K562 (cell line): ENCODE measurements at regions not wholly inside any gene's neighbourhood (a gene's known extent, or its start where the extent isn't known, plus 50 kb on each side); places are given as distances from the start of the nearest gene placed in this dataset.

Source experiments
- ATAC-seq: fragments of 200-7000 bp; cut with Tn5 transposase; 3 replicates; pipeline ENCODE4 v1.9.1; 2020; ENCODE audit warnings: moderate library complexity
- BruUV-seq: library from RNA; stranded (reverse); fragments of 400-500 nt; replicated peaks from 2 replicates; lab custom pipeline; 2021; lab: Mats Ljungman, UMichigan
- CTCF ChIA-PET: fragments of 300-600 bp; formaldehyde crosslinking; extraction: SDS; loops from one replicate; lab custom pipeline; 2021; ENCODE audit warnings: low intra/inter-chr PET ratio; lab: Yijun Ruan, JAX
- POLR2A ChIA-PET: fragments of 300-600, 350-650 bp; sonication (Branson Sonifier 250); formaldehyde crosslinking; extraction: SDS; loops from one replicate; lab custom pipeline; 2021; ENCODE audit warnings: antibody characterized with exemption, inconsistent platforms; lab: Yijun Ruan, JAX
- DNase-seq, 4 experiments: peaks; one replicate each; pipeline versions ENCODE4 v3.0.0 to v3.0.0-alpha.2; 2011 to 2018; ENCODE audit warnings: low spot score in 3 of 4, mixed read lengths in 3 of 4; ENCODE audit errors: extremely low read depth in 1 of 4
- FAIRE-seq: peaks from 2 replicates; lab custom pipeline; 2011; peaks lifted over from hg19 to GRCh38; lab: Jason Lieb, UNC
- H2AFZ ChIP-seq: 2 replicates; pipeline ENCODE4 v1.6.0; 2011; ENCODE audit warnings: low read depth, low read length, control low read depth, inconsistent platforms
- H3K27ac ChIP-seq: fragments of 200-600 bp; 3 replicates; pipeline ENCODE4 v1.8.0; 2011; ENCODE audit warnings: low read depth, mild to moderate bottlenecking, control low read depth, inconsistent platforms, low read length, moderate library complexity, mixed read lengths; ENCODE audit errors: extremely low read depth
- H3K27me3 ChIP-seq, 2 experiments: fragments of 300-600 bp in 1 of 2; 2 replicates in 1 of 2; 3 replicates in 1 of 2; pipeline versions ENCODE4 v1.6.0 to v1.8.0; 2011; ENCODE audit warnings: inconsistent platforms in 2 of 2, low read length in 2 of 2, mild to moderate bottlenecking in 1 of 2, mixed read lengths in 1 of 2, moderate library complexity in 1 of 2; ENCODE audit not compliant: control insufficient read depth in 2 of 2, insufficient read depth in 2 of 2
- H3K36me3 ChIP-seq: fragments of 300-600 bp; 3 replicates; pipeline ENCODE4 v1.8.0; 2011; ENCODE audit warnings: mild to moderate bottlenecking, low read length, inconsistent platforms; ENCODE audit not compliant: control insufficient read depth, insufficient read depth
- H3K4me1 ChIP-seq, 2 experiments: fragments of 200-600 bp in 1 of 2; replicated peaks in 1 of 2; 2 replicates in 1 of 2; 3 replicates in 1 of 2; pipeline versions ENCODE4 v1.5.1 to v1.8.0; 2011; ENCODE audit warnings: inconsistent platforms in 2 of 2, low read length in 2 of 2, mild to moderate bottlenecking in 1 of 2, mixed read lengths in 1 of 2, moderate library complexity in 1 of 2; ENCODE audit not compliant: control insufficient read depth in 2 of 2, insufficient read depth in 2 of 2
- H3K4me2 ChIP-seq: 2 replicates; pipeline ENCODE4 v1.6.1; 2011; ENCODE audit warnings: low read length, control low read depth, inconsistent platforms, mixed read lengths; ENCODE audit not compliant: insufficient read depth
- H3K4me3 ChIP-seq: fragments of 200-600 bp; sonication (generic), shearing (Covaris generic); 2 replicates; pipeline ENCODE4 v1.5.1; 2016; ENCODE audit warnings: control low read depth, inconsistent platforms
- H3K79me2 ChIP-seq: fragments of 200-600 bp; 3 replicates; pipeline ENCODE4 v1.8.0; 2011; ENCODE audit warnings: low read length, inconsistent platforms; ENCODE audit not compliant: control insufficient read depth, insufficient read depth
- H3K9ac ChIP-seq, 2 experiments: 2 replicates each; pipeline versions ENCODE4 v1.6.0 to v1.6.1; 2011; ENCODE audit warnings: low read depth in 2 of 2, low read length in 2 of 2, control low read depth in 1 of 2, inconsistent platforms in 1 of 2, mild to moderate bottlenecking in 1 of 2, mixed read lengths in 1 of 2; ENCODE audit not compliant: insufficient read depth in 1 of 2
- H3K9me1 ChIP-seq: one replicate; pipeline ENCODE4 v1.6.0; 2011; ENCODE audit warnings: inconsistent platforms, mild to moderate bottlenecking, low read length, moderate library complexity; ENCODE audit not compliant: control insufficient read depth, insufficient read depth
- H3K9me3 ChIP-seq: replicated peaks from 2 replicates; pipeline ENCODE4 v1.5.1; 2011; ENCODE audit warnings: low read depth, low read length, inconsistent platforms; ENCODE audit not compliant: control insufficient read depth, insufficient read depth
- H4K20me1 ChIP-seq: replicated peaks from 2 replicates; pipeline ENCODE4 v1.6.1; 2011; ENCODE audit warnings: low read length, inconsistent platforms, mixed read lengths; ENCODE audit not compliant: control insufficient read depth, insufficient read depth
- ATF1 ChIP-seq, 2 experiments: fragments of 450-650 bp in 1 of 2; IDR thresholded peaks; 2 replicates each; pipeline ENCODE4 v1.6.1; 2016; ENCODE audit warnings: missing compliant biosample characterization in 1 of 2, missing genetic modification characterization in 1 of 2
- ESRRB ChIP-seq: fragments of 250-450 bp; sonication (Bioruptor Pico); IDR thresholded peaks from 2 replicates; pipeline ENCODE4 v1.5.0; 2020; ENCODE audit warnings: mild to moderate bottlenecking, moderate library complexity, borderline replicate concordance
- FIP1L1 ChIP-seq: fragments of 200-400 bp; formaldehyde crosslinking; IDR thresholded peaks from 2 replicates; pipeline ENCODE4 v1.6.1; 2018; ENCODE audit warnings: mild to moderate bottlenecking, low read depth, low read length; ENCODE audit not compliant: poor library complexity, severe bottlenecking
- GATA2 ChIP-seq: sonication (generic); formaldehyde crosslinking; IDR thresholded peaks from 2 replicates; pipeline ENCODE4 v1.4.0; 2020; ENCODE audit warnings: mild to moderate bottlenecking, missing genetic modification reagents
- KDM4B ChIP-seq, 2 experiments: fragments of 450-650 bp in 1 of 2; sonication (generic) in 1 of 2; IDR thresholded peaks; 2 replicates each; pipeline ENCODE4 v1.6.1; 2016 to 2017; ENCODE audit warnings: borderline replicate concordance in 2 of 2, antibody characterized with exemption in 1 of 2, low read depth in 1 of 2, mild to moderate bottlenecking in 1 of 2
- KLF1 ChIP-seq: fragments of 450-650 bp; IDR thresholded peaks from 2 replicates; pipeline ENCODE4 v1.6.1; 2016; ENCODE audit warnings: missing genetic modification characterization, missing compliant biosample characterization
- KLF6 ChIP-seq: fragments of 250-450 bp; sonication (Bioruptor Pico); IDR thresholded peaks from 2 replicates; pipeline ENCODE4 v1.4.0; 2020; ENCODE audit warnings: mild to moderate bottlenecking, moderate library complexity, borderline replicate concordance
- LEF1 ChIP-seq: fragments of 450-650 bp; IDR thresholded peaks from 2 replicates; pipeline ENCODE4 v1.6.1; 2016; ENCODE audit warnings: mild to moderate bottlenecking
- NFATC3 ChIP-seq: fragments of 450-650 bp; IDR thresholded peaks from 2 replicates; pipeline ENCODE4 v1.6.1; 2017; ENCODE audit warnings: mild to moderate bottlenecking
- NONO ChIP-seq, 2 experiments: fragments of 200-400 bp in 1 of 2; fragments of 450-650 bp in 1 of 2; formaldehyde crosslinking in 1 of 2; IDR thresholded peaks; 2 replicates each; pipeline ENCODE4 v1.6.1; 2017; ENCODE audit warnings: low read depth in 2 of 2, mild to moderate bottlenecking in 2 of 2, moderate library complexity in 2 of 2, low read length in 1 of 2
- SMAD3 ChIP-seq: fragments of 450-650 bp; formaldehyde crosslinking; conservative IDR thresholded peaks from 2 replicates; pipeline ENCODE4 v1.4.0; 2020; ENCODE audit warnings: mild to moderate bottlenecking
- TBL1XR1 ChIP-seq, 2 experiments: IDR thresholded peaks; 2 replicates each; pipeline ENCODE4 v1.6.1; 2012; ENCODE audit warnings: improper control_type of control experiment in 2 of 2, low read length in 2 of 2, mild to moderate bottlenecking in 1 of 2
- TFAM ChIP-seq: fragments of 250-450 bp; sonication (Bioruptor Pico); conservative IDR thresholded peaks from 2 replicates; pipeline ENCODE4 v1.5.0; 2021; ENCODE audit warnings: mild to moderate bottlenecking, moderate library complexity
- ZNF408 ChIP-seq: fragments of 250-450 bp; sonication (Bioruptor Pico); IDR thresholded peaks from 2 replicates; pipeline ENCODE4 v1.4.0; 2020; ENCODE audit warnings: low read depth, mild to moderate bottlenecking, moderate library complexity
- ZNF79 ChIP-seq: fragments of 250-450 bp; sonication (Bioruptor Pico); IDR thresholded peaks from 2 replicates; pipeline ENCODE4 v1.4.0; 2020; ENCODE audit warnings: low read depth, mild to moderate bottlenecking, moderate library complexity
- WGBS: fragments of 100-300 bp; shearing (Covaris generic); methylation state at CpG from one replicate; pipeline ENCODE4 v1.1.6; 2016; ENCODE audit warnings: low coverage, mixed read lengths; ENCODE audit not compliant: insufficient coverage; ENCODE audit errors: missing lambda C conversion rate; 5-methylcytosine and 5-hydroxymethylcytosine counted together
- in situ Hi-C: fragments of 300-500 bp; cut with MboI; formaldehyde crosslinking; loops from 4 replicates; pipeline ENCODE4 v1.15.0; 2018; ENCODE audit warnings: inconsistent platforms, mixed read lengths
- intact Hi-C: fragments of 100-400 bp; cut with micrococcal nuclease; formaldehyde crosslinking; loops from 2 replicates; pipeline ENCODE4 v1.14.2; 2022
- TF ChIP-seq, protein P1 (sequence below): fragments of 250-450 bp; sonication (Bioruptor Pico); IDR thresholded peaks from 2 replicates; pipeline ENCODE4 v1.4.0; 2020; ENCODE audit warnings: mild to moderate bottlenecking
- TF ChIP-seq, protein P2 (sequence below): fragments of 450-650 bp; conservative IDR thresholded peaks from 2 replicates; pipeline ENCODE4 v1.6.1; 2016; ENCODE audit warnings: missing genetic modification characterization, low read depth, mild to moderate bottlenecking, missing compliant biosample characterization, moderate library complexity
- TF ChIP-seq, protein P3 (sequence below): fragments of 250-450 bp; sonication (Bioruptor Pico); IDR thresholded peaks from 2 replicates; pipeline ENCODE4 v1.5.0; 2022; ENCODE audit warnings: mild to moderate bottlenecking

DNA sequence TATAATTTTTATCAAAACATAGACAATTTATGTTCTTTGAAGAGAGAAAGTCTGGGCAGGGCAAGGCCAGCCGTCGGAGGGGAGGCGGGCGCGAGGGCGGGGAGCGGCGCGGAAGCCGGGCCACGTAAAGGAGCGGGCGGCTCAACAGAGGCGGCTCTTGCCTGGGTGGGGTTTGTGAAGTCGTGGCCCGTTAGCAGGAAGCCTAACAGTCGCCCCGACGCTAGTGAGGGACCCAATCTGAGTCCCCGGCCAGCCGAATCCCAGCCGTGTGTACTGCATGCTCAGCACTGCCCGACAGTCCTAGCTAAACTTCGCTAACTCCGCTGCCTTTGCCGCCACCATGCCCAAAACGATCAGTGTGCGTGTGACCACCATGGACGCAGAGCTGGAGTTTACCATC is 1129.2 kb downstream of the CDH9 start:
- TF ChIP-seq KLF1 (tag): no peak
- no peak for TF ChIP-seq SMAD3 (CRISPR knock-in tag)
- TF ChIP-seq KLF6 (CRISPR knock-in tag): no peak
- no peak for TF ChIP-seq NFATC3
- no peak for TF ChIP-seq ATF1 (CRISPR knock-in tag; IDR thresholded peaks at IDR 0.05)
- TF ChIP-seq ATF1 (tag; IDR thresholded peaks at IDR 0.05): no peak
- no peak for TF ChIP-seq ZNF79 (CRISPR knock-in tag)
- TF ChIP-seq TFAM (CRISPR knock-in tag): no peak
- no peak for TF ChIP-seq GATA2 (CRISPR knock-in tag)
- TF ChIP-seq ESRRB (CRISPR knock-in tag): no peak
- TF ChIP-seq, protein P1, sequence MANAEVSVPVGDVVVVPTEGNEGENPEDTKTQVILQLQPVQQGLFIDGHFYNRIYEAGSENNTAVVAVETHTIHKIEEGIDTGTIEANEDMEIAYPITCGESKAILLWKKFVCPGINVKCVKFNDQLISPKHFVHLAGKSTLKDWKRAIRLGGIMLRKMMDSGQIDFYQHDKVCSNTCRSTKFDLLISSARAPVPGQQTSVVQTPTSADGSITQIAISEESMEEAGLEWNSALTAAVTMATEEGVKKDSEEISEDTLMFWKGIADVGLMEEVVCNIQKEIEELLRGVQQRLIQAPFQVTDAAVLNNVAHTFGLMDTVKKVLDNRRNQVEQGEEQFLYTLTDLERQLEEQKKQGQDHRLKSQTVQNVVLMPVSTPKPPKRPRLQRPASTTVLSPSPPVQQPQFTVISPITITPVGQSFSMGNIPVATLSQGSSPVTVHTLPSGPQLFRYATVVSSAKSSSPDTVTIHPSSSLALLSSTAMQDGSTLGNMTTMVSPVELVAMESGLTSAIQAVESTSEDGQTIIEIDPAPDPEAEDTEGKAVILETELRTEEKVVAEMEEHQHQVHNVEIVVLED (CRISPR knock-in tag): no peak
- TF ChIP-seq, protein P2, sequence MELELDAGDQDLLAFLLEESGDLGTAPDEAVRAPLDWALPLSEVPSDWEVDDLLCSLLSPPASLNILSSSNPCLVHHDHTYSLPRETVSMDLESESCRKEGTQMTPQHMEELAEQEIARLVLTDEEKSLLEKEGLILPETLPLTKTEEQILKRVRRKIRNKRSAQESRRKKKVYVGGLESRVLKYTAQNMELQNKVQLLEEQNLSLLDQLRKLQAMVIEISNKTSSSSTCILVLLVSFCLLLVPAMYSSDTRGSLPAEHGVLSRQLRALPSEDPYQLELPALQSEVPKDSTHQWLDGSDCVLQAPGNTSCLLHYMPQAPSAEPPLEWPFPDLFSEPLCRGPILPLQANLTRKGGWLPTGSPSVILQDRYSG (tag): no peak
- TF ChIP-seq NONO (IDR thresholded peaks at IDR 0.05; ENCODE audit: low read depth in 2 of 2, low read length in 1 of 2): no peak
- no peak for TF ChIP-seq LEF1
- no peak for TF ChIP-seq KDM4B (IDR thresholded peaks at IDR 0.05; ENCODE audit: borderline replicate concordance in 2 of 2, low read depth in 1 of 2)
- TF ChIP-seq TBL1XR1 (IDR thresholded peaks at IDR 0.05; ENCODE audit: low read length in 2 of 2): no peak
- TF ChIP-seq ZNF408 (CRISPR knock-in tag): no peak
- TF ChIP-seq, protein P3, sequence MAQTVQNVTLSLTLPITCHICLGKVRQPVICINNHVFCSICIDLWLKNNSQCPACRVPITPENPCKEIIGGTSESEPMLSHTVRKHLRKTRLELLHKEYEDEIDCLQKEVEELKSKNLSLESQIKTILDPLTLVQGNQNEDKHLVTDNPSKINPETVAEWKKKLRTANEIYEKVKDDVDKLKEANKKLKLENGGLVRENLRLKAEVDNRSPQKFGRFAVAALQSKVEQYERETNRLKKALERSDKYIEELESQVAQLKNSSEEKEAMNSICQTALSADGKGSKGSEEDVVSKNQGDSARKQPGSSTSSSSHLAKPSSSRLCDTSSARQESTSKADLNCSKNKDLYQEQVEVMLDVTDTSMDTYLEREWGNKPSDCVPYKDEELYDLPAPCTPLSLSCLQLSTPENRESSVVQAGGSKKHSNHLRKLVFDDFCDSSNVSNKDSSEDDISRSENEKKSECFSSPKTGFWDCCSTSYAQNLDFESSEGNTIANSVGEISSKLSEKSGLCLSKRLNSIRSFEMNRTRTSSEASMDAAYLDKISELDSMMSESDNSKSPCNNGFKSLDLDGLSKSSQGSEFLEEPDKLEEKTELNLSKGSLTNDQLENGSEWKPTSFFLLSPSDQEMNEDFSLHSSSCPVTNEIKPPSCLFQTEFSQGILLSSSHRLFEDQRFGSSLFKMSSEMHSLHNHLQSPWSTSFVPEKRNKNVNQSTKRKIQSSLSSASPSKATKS (CRISPR knock-in tag): no peak
- no peak for TF ChIP-seq FIP1L1
- no peaks in the 10 kb centered on the region for H3K4me1 ChIP-seq
- H3K4me2 ChIP-seq: no peak overlapping the region
- WGBS: 2% methylated on average over 24 of the region's 29 CpGs
- POLR2A ChIA-PET: no interaction called here
- ATAC-seq (no peak), FAIRE-seq (peak; percentile 56), DNase-seq (no peak)
- no peak overlapping the region for H3K27ac ChIP-seq
- no peaks in the 10 kb centered on the region for H3K27me3 ChIP-seq
- no peaks in the 10 kb centered on the region for H3K79me2 ChIP-seq
- no peaks in the 10 kb centered on the region for H3K36me3 ChIP-seq
- H3K9ac ChIP-seq: no peak overlapping the region
- no peaks in the 10 kb centered on the region for H3K9me3 ChIP-seq
- no peaks in the 10 kb centered on the region for H4K20me1 ChIP-seq
- no peaks in the 10 kb centered on the region for H3K9me1 ChIP-seq
- CTCF ChIA-PET: no interaction called here
- in situ Hi-C loops (no loop called here), intact Hi-C loops (no loop called here)
- BruUV-seq: no TSS peak
- no peak overlapping the region for H2AFZ ChIP-seq
- H3K4me3 ChIP-seq: no peak overlapping the region
